GM12865 (cell line): ENCODE measurements at regions not wholly inside any gene's neighbourhood (a gene's known extent, or its start where the extent isn't known, plus 50 kb on each side); places are given as distances from the start of the nearest gene placed in this dataset.

Experiments
- DNase-seq: peaks from one replicate; pipeline ENCODE4 v3.0.0; 2010; ENCODE audit warnings: low read depth
- H3K4me3 ChIP-seq: 2 replicates; pipeline ENCODE4 v1.5.1; 2011; ENCODE audit warnings: mild to moderate bottlenecking, low read depth, low read length, control low read depth
- CTCF ChIP-seq: IDR thresholded peaks from 2 replicates; pipeline ENCODE4 v1.5.1; 2011; ENCODE audit warnings: low read length, control low read depth, low read depth, inconsistent platforms; ENCODE audit not compliant: insufficient read depth; ENCODE audit errors: missing control alignments

GRCh38 chr12:20047901-20048300 is 320.4 kb upstream of the PDE3A start:
- DNase-seq = no peak
- no peak for TF ChIP-seq CTCF

GRCh38 chr12:20050221-20050620 is 318.1 kb upstream of the PDE3A start:
- DNase-seq = no peak
- TF ChIP-seq CTCF = no peak
- H3K4me3 ChIP-seq = no peak overlapping the region

More at GRCh38 chr12:20047901-20048300, 320.4 kb upstream of the PDE3A start:
- no peak overlapping the region for H3K4me3 ChIP-seq

GRCh38 chr12:20053782-20054181 is 314.6 kb upstream of the PDE3A start:
- no peak for TF ChIP-seq CTCF
- no peak overlapping the region for H3K4me3 ChIP-seq
- no peak for DNase-seq

GRCh38 chr12:20055856-20056255 is 312.5 kb upstream of the PDE3A start:
- TF ChIP-seq CTCF = no peak
- no peak overlapping the region for H3K4me3 ChIP-seq
- DNase-seq = no peak

GRCh38 chr12:20057398-20057797 is 310.9 kb upstream of the PDE3A start:
- H3K4me3 ChIP-seq = no peak overlapping the region
- no peak for DNase-seq
- no peak for TF ChIP-seq CTCF

GRCh38 chr12:20063116-20063515 is 305.2 kb upstream of the PDE3A start:
- no peak overlapping the region for H3K4me3 ChIP-seq
- TF ChIP-seq CTCF = no peak
- DNase-seq = no peak

GRCh38 chr12:20077618-20078017 is 290.7 kb upstream of the PDE3A start:
- no peak for TF ChIP-seq CTCF
- H3K4me3 ChIP-seq = no peak overlapping the region
- DNase-seq = no peak
